Activated B cell treated with CpG ODN at 0.5 μM for 24 hours (primary cell): ENCODE measurements at regions not wholly inside any gene's neighbourhood (a gene's known extent, or its start where the extent isn't known, plus 50 kb on each side); places are given as distances from the start of the nearest gene placed in this dataset.

Experiments
- ATAC-seq: fragments of 200-7000 bp; cut with Tn5 transposase; one replicate; pipeline ENCODE4 v1.10.0; 2021; ENCODE audit warnings: low read depth, mild to moderate bottlenecking, moderate library complexity
- CTCF ChIA-PET: fragments of 350-600 bp; sonication (Branson Sonifier 250); formaldehyde crosslinking; loops from one replicate; lab custom pipeline; 2021; ENCODE audit warnings: antibody characterized with exemption; lab: Charles Lee
- POLR2A ChIA-PET: fragments of 350-600 bp; sonication (Branson Sonifier 250); formaldehyde crosslinking; loops from one replicate; lab custom pipeline; 2021; ENCODE audit warnings: antibody characterized with exemption; lab: Charles Lee
- DNase-seq: peaks from one replicate; pipeline ENCODE4 v3.0.0; 2022
- H3K27ac Mint-ChIP-seq: one replicate; pipeline ENCODE4 v1.8.0; 2020; ENCODE audit warnings: mixed read lengths
- H3K27me3 Mint-ChIP-seq: one replicate; pipeline ENCODE4 v1.8.0; 2021; ENCODE audit warnings: mixed read lengths
- H3K36me3 Mint-ChIP-seq: one replicate; pipeline ENCODE4 v1.8.0; 2021; ENCODE audit warnings: low read depth, mixed read lengths
- H3K4me1 Mint-ChIP-seq: one replicate; pipeline ENCODE4 v1.8.0; 2021; ENCODE audit warnings: mixed read lengths
- H3K4me3 Mint-ChIP-seq: one replicate; pipeline ENCODE4 v1.8.0; 2020; ENCODE audit warnings: mild to moderate bottlenecking, mixed read lengths
- H3K9me3 Mint-ChIP-seq: one replicate; pipeline ENCODE4 v1.8.0; 2020; ENCODE audit warnings: mixed read lengths
- CTCF ChIP-seq: fragments of 200-600 bp; IDR thresholded peaks from one replicate; pipeline ENCODE4 v1.8.0; 2022; ENCODE audit warnings: antibody characterized with exemption, mild to moderate bottlenecking
- intact Hi-C: fragments of 100-400 bp; cut with micrococcal nuclease; formaldehyde crosslinking; loops from one replicate; pipeline ENCODE4 v1.15.1; 2024

- no peak for DNase-seq
- Mint-ChIP-seq H3K4me1 (no peaks in the 10 kb centered on the region), H3K4me3 (no peak overlapping the region), H3K9me3 (no peaks in the 10 kb centered on the region), H3K36me3 (no peaks in the 10 kb centered on the region), H3K27me3 (no peaks in the 10 kb centered on the region), H3K27ac (no peak overlapping the region)
- no peak for TF ChIP-seq CTCF
- intact Hi-C loops: no loop called here
- no peak for ATAC-seq
- POLR2A ChIA-PET: no interaction called here
- CTCF ChIA-PET: no interaction called here
Observed at GRCh38 chr9:1845425-1845824, 169.7 kb upstream of the SMARCA2 start.

- ATAC-seq: no peak
- no peaks in the 10 kb centered on the region for H3K36me3 Mint-ChIP-seq
- CTCF ChIA-PET: no interaction called here
- no peaks in the 10 kb centered on the region for H3K27me3 Mint-ChIP-seq
- no peak overlapping the region for H3K4me3 Mint-ChIP-seq
- intact Hi-C loops: no loop called here
- peaks cover 5% of the 10 kb centered on the region for H3K9me3 Mint-ChIP-seq
- no peak for DNase-seq
- POLR2A ChIA-PET: no interaction called here
- no peak overlapping the region for H3K27ac Mint-ChIP-seq
- no peaks in the 10 kb centered on the region for H3K4me1 Mint-ChIP-seq
- no peak for TF ChIP-seq CTCF
Observed at GRCh38 chr9:1855726-1856125, 159.4 kb upstream of the SMARCA2 start.

- Mint-ChIP-seq H3K27me3 (no peaks in the 10 kb centered on the region), H3K36me3 (no peaks in the 10 kb centered on the region), H3K9me3 (peaks cover 10% of the 10 kb centered on the region), H3K4me1 (no peaks in the 10 kb centered on the region), H3K4me3 (no peak overlapping the region), H3K27ac (no peak overlapping the region)
- CTCF ChIA-PET: no interaction called here
- intact Hi-C loops: no loop called here
- TF ChIP-seq CTCF: no peak
- no peak for ATAC-seq
- POLR2A ChIA-PET: no interaction called here
- DNase-seq: no peak
Observed at GRCh38 chr9:1857808-1858207, 157.3 kb upstream of the SMARCA2 start.

GRCh38 chr9:1869843-1870242, 145.3 kb upstream of the SMARCA2 start:
- H3K27me3 Mint-ChIP-seq: no peaks in the 10 kb centered on the region
- H3K4me3 Mint-ChIP-seq: no peak overlapping the region
- intact Hi-C loops: loop anchor here (1.0 to 10.0 kb wide), 7 partner anchors 143 to 1255 kb away; no protein-coding TSS in a partner anchor
- peaks cover 9% of the 10 kb centered on the region for H3K4me1 Mint-ChIP-seq
- ChIA-PET POLR2A (interaction anchor here (2.1 kb wide), 1 partner anchor 9 kb away, joined by 12 read pairs; no protein-coding TSS in a partner anchor), CTCF (interaction anchor here (0.6 to 1.5 kb wide), 6 partner anchors 9 to 186 kb away, joined by 3 to 4 read pairs (median 3); no protein-coding TSS in a partner anchor)
- no peaks in the 10 kb centered on the region for H3K36me3 Mint-ChIP-seq
- no peaks in the 10 kb centered on the region for H3K9me3 Mint-ChIP-seq
- ATAC-seq: peak; percentile 94
- no peak for DNase-seq
- TF ChIP-seq CTCF: no peak
- H3K27ac Mint-ChIP-seq: peak overlapping the region; percentile 15

GRCh38 chr9:1870915-1871314, 144.2 kb upstream of the SMARCA2 start:
- CTCF ChIA-PET: interaction anchor here (1.0 to 1.5 kb wide), 2 partner anchors 9 to 71 kb away, joined by 3 to 4 read pairs; no protein-coding TSS in a partner anchor

More at GRCh38 chr9:1870915-1871314, 144.2 kb upstream of the SMARCA2 start:
- POLR2A ChIA-PET: interaction anchor here (0.9 kb wide), 1 partner anchor 144 kb away, joined by 4 read pairs; the partner anchor contains the start of gene SMARCA2
- Mint-ChIP-seq H3K27me3 (no peaks in the 10 kb centered on the region), H3K4me1 (peaks cover 18% of the 10 kb centered on the region), H3K27ac (no peak overlapping the region), H3K9me3 (no peaks in the 10 kb centered on the region), H3K36me3 (no peaks in the 10 kb centered on the region), H3K4me3 (no peak overlapping the region)
- intact Hi-C loops: loop anchor here (1.0 to 10.0 kb wide), 7 partner anchors 144 to 1256 kb away; no protein-coding TSS in a partner anchor
- ATAC-seq (no peak), DNase-seq (no peak)
- TF ChIP-seq CTCF: no peak
